Breast epithelium (tissue), 3 donors: ENCODE measurements at regions not wholly inside any gene's neighbourhood (a gene's known extent, or its start where the extent isn't known, plus 50 kb on each side); places are given as distances from the start of the nearest gene placed in this dataset.

Experiments
- POLR2A ChIP-seq: fragments of 450-650 bp; IDR thresholded peaks from one replicate; pipeline ENCODE4 v1.6.1; 2016; ENCODE audit warnings: antibody characterized with exemption, mild to moderate bottlenecking, moderate library complexity
- TF ChIP-seq, protein P1 (sequence below), 3 donors: fragments of 450-650 bp; IDR thresholded peaks; one replicate each; pipeline ENCODE4 v1.5.1; 2016 to 2017; ENCODE audit warnings: antibody characterized with exemption in 3 of 3, mild to moderate bottlenecking in 3 of 3, moderate library complexity in 3 of 3

DNA sequence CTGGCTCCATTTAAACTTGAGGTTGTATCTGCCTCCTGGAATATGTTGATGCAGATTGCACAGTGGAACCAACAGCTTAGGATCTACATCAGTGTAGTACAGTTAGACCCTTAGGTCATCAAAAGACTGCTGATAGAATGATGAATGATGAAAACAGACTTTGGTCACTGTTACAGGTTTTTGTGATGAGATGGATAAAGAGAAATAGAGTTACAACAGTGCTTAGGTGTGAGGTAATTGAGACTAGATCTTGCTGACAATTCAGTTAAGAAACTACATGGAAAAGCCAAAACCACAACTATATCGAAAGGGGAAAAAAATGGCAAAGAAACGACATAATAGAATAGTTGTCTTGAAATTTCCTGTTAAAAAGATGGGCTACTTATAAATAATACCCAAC, 145.7 kb upstream of the LMNTD1 start:
- TF ChIP-seq, protein P1, sequence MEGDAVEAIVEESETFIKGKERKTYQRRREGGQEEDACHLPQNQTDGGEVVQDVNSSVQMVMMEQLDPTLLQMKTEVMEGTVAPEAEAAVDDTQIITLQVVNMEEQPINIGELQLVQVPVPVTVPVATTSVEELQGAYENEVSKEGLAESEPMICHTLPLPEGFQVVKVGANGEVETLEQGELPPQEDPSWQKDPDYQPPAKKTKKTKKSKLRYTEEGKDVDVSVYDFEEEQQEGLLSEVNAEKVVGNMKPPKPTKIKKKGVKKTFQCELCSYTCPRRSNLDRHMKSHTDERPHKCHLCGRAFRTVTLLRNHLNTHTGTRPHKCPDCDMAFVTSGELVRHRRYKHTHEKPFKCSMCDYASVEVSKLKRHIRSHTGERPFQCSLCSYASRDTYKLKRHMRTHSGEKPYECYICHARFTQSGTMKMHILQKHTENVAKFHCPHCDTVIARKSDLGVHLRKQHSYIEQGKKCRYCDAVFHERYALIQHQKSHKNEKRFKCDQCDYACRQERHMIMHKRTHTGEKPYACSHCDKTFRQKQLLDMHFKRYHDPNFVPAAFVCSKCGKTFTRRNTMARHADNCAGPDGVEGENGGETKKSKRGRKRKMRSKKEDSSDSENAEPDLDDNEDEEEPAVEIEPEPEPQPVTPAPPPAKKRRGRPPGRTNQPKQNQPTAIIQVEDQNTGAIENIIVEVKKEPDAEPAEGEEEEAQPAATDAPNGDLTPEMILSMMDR (IDR thresholded peaks at IDR 0.05) = no peak
- TF ChIP-seq POLR2A = no peak
